ENCODE measurements at regions not wholly inside any gene's neighbourhood (a gene's known extent, or its start where the extent isn't known, plus 50 kb on each side); places are given as distances from the start of the nearest gene placed in this dataset.
"Not testable (repeated sequence)": the region's sequence is repeated elsewhere in the genome, so short reads cannot be mapped to it uniquely, and the experiment has no call there.

- TF ChIP-seq CTCF (IDR thresholded peaks at IDR 0.05) (no peak), POLR2AphosphoS5 (IDR thresholded peaks at IDR 0.05) (no peak), POLR2A (IDR thresholded peaks at IDR 0.05) (no peak)
- Histone ChIP-seq H3K27me3 (peaks cover 0 to 8% of the 10 kb centered on the region in 2 donors), H3K36me3 (no peaks in the 10 kb centered on the region), H3K4me3 (no peak overlapping the region), H3K27ac (no peak overlapping the region), H3K4me1 (no peaks in the 10 kb centered on the region), H3K9me3 (peaks cover 0 to 2% of the 10 kb centered on the region in 2 donors)
- no peak for DNase-seq (ENCODE audit: low spot score in 2 of 2)
- intact Hi-C loops (cut with DNase I; ENCODE audit: low total_unique reads), result no loop called here
Measured at GRCh38 chr3:137709011-137709601, 55.0 kb upstream of the SOX14 start.

GRCh38 chr3:137713965-137714364 lies 50.1 kb upstream of the SOX14 start:
- intact Hi-C loops (cut with DNase I; ENCODE audit: low total_unique reads); H3K27ac ChIP-seq; H3K4me3 ChIP-seq; H3K27me3 ChIP-seq; H3K4me1 ChIP-seq; H3K9me3 ChIP-seq; DNase-seq (ENCODE audit: low spot score in 2 of 2); H3K36me3 ChIP-seq: not testable (repeated sequence)
